GM18511 (cell line): ENCODE measurements at regions not wholly inside any gene's neighbourhood (a gene's known extent, or its start where the extent isn't known, plus 50 kb on each side); places are given as distances from the start of the nearest gene placed in this dataset.
"Not testable (repeated sequence)": the region's sequence is repeated elsewhere in the genome, so short reads cannot be mapped to it uniquely, and the experiment has no call there.

ENCODE experiments used
- ATAC-seq: cut with Tn5 transposase; IDR thresholded peaks from one replicate; pipeline ENCODE4 v1.9.1; 2021; ENCODE audit warnings: mild to moderate bottlenecking, moderate library complexity; ENCODE audit not compliant: unreplicated experiment

GRCh38 chr6:86284809-86285480 lies 642.3 kb upstream of the SYNCRIP start:
- not testable (repeated sequence) for ATAC-seq

- not testable (repeated sequence) for ATAC-seq
Observed at GRCh38 chr6:86283596-86283995, 640.9 kb upstream of the SYNCRIP start.

GRCh38 chr6:86276056-86276455 lies 633.4 kb upstream of the SYNCRIP start:
- ATAC-seq = no peak

- no peak for ATAC-seq
Observed at GRCh38 chr6:86273936-86274335, 631.2 kb upstream of the SYNCRIP start.

GRCh38 chr6:86256615-86257187 lies 614.0 kb upstream of the SYNCRIP start:
- ATAC-seq = no peak

- ATAC-seq = no peak
Observed at GRCh38 chr6:86255973-86256372, 613.3 kb upstream of the SYNCRIP start.

- ATAC-seq = peak; percentile 77
Observed at GRCh38 chr6:86251106-86251505, 608.4 kb upstream of the SYNCRIP start.

- ATAC-seq = no peak
Observed at GRCh38 chr6:86217906-86218305, 575.2 kb upstream of the SYNCRIP start.

GRCh38 chr6:86215323-86215722 lies 572.6 kb upstream of the SYNCRIP start:
- no peak for ATAC-seq

- ATAC-seq = no peak
Observed at GRCh38 chr6:86205980-86206379, 563.3 kb upstream of the SYNCRIP start.

- ATAC-seq = no peak
Observed at GRCh38 chr6:86203044-86203443, 560.4 kb upstream of the SYNCRIP start.

GRCh38 chr6:86193821-86194220 lies 551.1 kb upstream of the SYNCRIP start:
- ATAC-seq = no peak

GRCh38 chr6:86192123-86192522 lies 549.4 kb upstream of the SYNCRIP start:
- ATAC-seq = peak; percentile 96

GRCh38 chr6:86175149-86175548 lies 532.5 kb upstream of the SYNCRIP start:
- not testable (repeated sequence) for ATAC-seq

- ATAC-seq = no peak
Observed at GRCh38 chr6:86154852-86155251, 512.2 kb upstream of the SYNCRIP start.

GRCh38 chr6:86153521-86153920 lies 510.8 kb upstream of the SYNCRIP start:
- ATAC-seq = no peak

GRCh38 chr6:86152546-86152945 lies 509.9 kb upstream of the SYNCRIP start:
- ATAC-seq = no peak

GRCh38 chr6:86148586-86148985 lies 505.9 kb upstream of the SYNCRIP start:
- no peak for ATAC-seq

GRCh38 chr6:86147859-86148258 lies 505.2 kb upstream of the SYNCRIP start:
- no peak for ATAC-seq

GRCh38 chr6:86147311-86147710 lies 504.6 kb upstream of the SYNCRIP start:
- ATAC-seq = no peak

GRCh38 chr6:86146751-86147150 lies 504.1 kb upstream of the SYNCRIP start:
- ATAC-seq = not testable (repeated sequence)

- ATAC-seq = no peak
Observed at GRCh38 chr6:86142326-86142725, 499.6 kb upstream of the SYNCRIP start.
